Liver (tissue), 8 donors: ENCODE measurements at regions not wholly inside any gene's neighbourhood (a gene's known extent, or its start where the extent isn't known, plus 50 kb on each side); places are given as distances from the start of the nearest gene placed in this dataset.

Source experiments
- DNase-seq: peaks from one replicate; pipeline ENCODE4 v3.0.0-alpha.2; 2017; ENCODE audit warnings: low spot score
- H3K27ac ChIP-seq, 2 donors: one replicate each; pipeline ENCODE4 v1.7.0; 2013; ENCODE audit warnings: inconsistent platforms in 2 of 2, low read length in 2 of 2, control low read depth in 1 of 2, low read depth in 1 of 2, mild to moderate bottlenecking in 1 of 2
- H3K27me3 ChIP-seq, 4 donors: one replicate each; pipeline versions ENCODE4 v1.6.1 to v1.7.0; 2013; ENCODE audit warnings: low read length in 3 of 4, inconsistent platforms in 1 of 4, mild to moderate bottlenecking in 1 of 4, moderate library complexity in 1 of 4; ENCODE audit not compliant: control insufficient read depth in 4 of 4, insufficient read depth in 4 of 4
- H3K36me3 ChIP-seq, 4 donors: one replicate each; pipeline versions ENCODE4 v1.6.1 to v1.7.0; 2013; ENCODE audit warnings: low read length in 3 of 4, mild to moderate bottlenecking in 3 of 4, low read depth in 1 of 4, moderate library complexity in 1 of 4; ENCODE audit not compliant: control insufficient read depth in 4 of 4, insufficient read depth in 3 of 4
- H3K4me1 ChIP-seq, 4 donors: one replicate each; pipeline versions ENCODE4 v1.6.1 to v1.7.0; 2013; ENCODE audit warnings: low read length in 3 of 4, mild to moderate bottlenecking in 3 of 4, moderate library complexity in 1 of 4; ENCODE audit not compliant: control insufficient read depth in 4 of 4, insufficient read depth in 4 of 4
- H3K4me3 ChIP-seq, 3 donors: one replicate each; pipeline versions ENCODE4 v1.6.1 to v1.7.0; 2013; ENCODE audit warnings: low read length in 3 of 3, control low read depth in 1 of 3, low read depth in 1 of 3, mild to moderate bottlenecking in 1 of 3
- H3K9ac ChIP-seq, 2 donors: one replicate each; pipeline ENCODE4 v1.7.0; 2013; ENCODE audit warnings: low read length in 2 of 2, mild to moderate bottlenecking in 2 of 2, moderate library complexity in 2 of 2, control low read depth in 1 of 2, low read depth in 1 of 2
- H3K9me3 ChIP-seq, 4 donors: one replicate each; pipeline versions ENCODE4 v1.6.1 to v1.7.0; 2013; ENCODE audit warnings: low read length in 3 of 4; ENCODE audit not compliant: control insufficient read depth in 4 of 4
- CTCF ChIP-seq: fragments of 150-350 bp; IDR thresholded peaks from 2 replicates; pipeline ENCODE4 v1.5.1; 2017; ENCODE audit warnings: improper control_type of control experiment, low read depth, low read length; ENCODE audit not compliant: missing input control
- EGR1 ChIP-seq, 2 donors: IDR thresholded peaks; 2 replicates each; pipeline ENCODE4 v1.6.1; 2016 to 2018; ENCODE audit warnings: antibody characterized with exemption in 2 of 2, low read depth in 2 of 2
- FOXA1 ChIP-seq: IDR thresholded peaks from 2 replicates; pipeline ENCODE4 v1.6.1; 2016; ENCODE audit warnings: antibody characterized with exemption
- FOXA2 ChIP-seq: IDR thresholded peaks from 2 replicates; pipeline ENCODE4 v1.6.1; 2016; ENCODE audit warnings: antibody characterized with exemption
- GABPA ChIP-seq, 2 donors: IDR thresholded peaks in 1 of 2; conservative IDR thresholded peaks in 1 of 2; 2 replicates each; pipeline ENCODE4 v1.6.1; 2016; ENCODE audit warnings: antibody characterized with exemption in 2 of 2, mild to moderate bottlenecking in 1 of 2, moderate library complexity in 1 of 2
- HNF4A ChIP-seq, 2 donors: conservative IDR thresholded peaks; 2 replicates each; pipeline ENCODE4 v1.6.1; 2016; ENCODE audit warnings: antibody characterized with exemption in 2 of 2, mild to moderate bottlenecking in 2 of 2
- JUND ChIP-seq, 2 donors: IDR thresholded peaks; 2 replicates each; pipeline ENCODE4 v1.6.1; 2016; ENCODE audit warnings: antibody characterized with exemption in 2 of 2
- NR2F2 ChIP-seq: IDR thresholded peaks from 2 replicates; pipeline ENCODE4 v1.6.1; 2016; ENCODE audit warnings: antibody characterized with exemption
- REST ChIP-seq: IDR thresholded peaks from 2 replicates; pipeline ENCODE4 v1.6.1; 2016; ENCODE audit warnings: antibody characterized with exemption, mild to moderate bottlenecking
- RXRA ChIP-seq, 2 donors: IDR thresholded peaks; 2 replicates each; pipeline ENCODE4 v1.6.1; 2017 to 2018; ENCODE audit warnings: antibody characterized with exemption in 2 of 2, mild to moderate bottlenecking in 1 of 2
- SP1 ChIP-seq: IDR thresholded peaks from 2 replicates; pipeline ENCODE4 v1.6.1; 2018; ENCODE audit warnings: antibody characterized with exemption, mild to moderate bottlenecking
- TAF1 ChIP-seq: conservative IDR thresholded peaks from 2 replicates; pipeline ENCODE4 v1.6.1; 2016; ENCODE audit warnings: antibody characterized with exemption, mild to moderate bottlenecking
- YY1 ChIP-seq: IDR thresholded peaks from 2 replicates; pipeline ENCODE4 v1.6.1; 2016; ENCODE audit warnings: antibody characterized with exemption, mild to moderate bottlenecking
- WGBS: extraction: QIAGEN DNeasy Blood & Tissue Kit; methylation state at CpG from one replicate; pipeline ENCODE4 v1.1.7; 2013; 5-methylcytosine and 5-hydroxymethylcytosine counted together
- TF ChIP-seq, protein P1 (sequence below): IDR thresholded peaks from 2 replicates; pipeline ENCODE4 v1.6.1; 2016; ENCODE audit warnings: antibody characterized with exemption
- TF ChIP-seq, protein P2 (sequence below): IDR thresholded peaks from 2 replicates; pipeline ENCODE4 v1.6.1; 2016; ENCODE audit warnings: antibody characterized with exemption
- donor health status: healthy.
- donor health status: healthy.
- donor health status: healthy.
- donor health status: healthy.
- donor health status: healthy.

DNA sequence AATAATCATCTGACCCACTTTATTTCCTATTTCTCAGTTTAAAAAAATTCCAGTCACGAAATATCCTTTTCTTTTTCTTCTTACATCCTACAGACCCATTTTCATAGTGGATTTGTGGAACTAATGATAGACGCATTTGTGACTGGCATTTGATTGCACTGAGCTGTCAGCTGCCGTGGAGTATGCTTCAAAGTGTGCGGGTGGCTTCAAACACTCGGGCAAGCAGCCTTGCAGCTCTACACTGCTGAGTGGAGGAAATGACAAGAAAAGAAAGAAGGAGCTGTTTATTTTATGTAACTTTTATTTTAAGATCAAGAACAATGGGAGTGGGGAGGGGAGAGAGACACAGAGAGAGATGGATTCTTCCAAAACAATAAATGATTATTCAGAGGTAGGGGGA is 112.8 kb upstream of the NAP1L1 start:
- TF ChIP-seq NR2F2 = no peak
- TF ChIP-seq TAF1 = no peak
- TF ChIP-seq FOXA1 = no peak
- TF ChIP-seq FOXA2 = no peak
- TF ChIP-seq RXRA (IDR thresholded peaks at IDR 0.05) = no peak
- no peak for TF ChIP-seq EGR1 (IDR thresholded peaks at IDR 0.05; ENCODE audit: low read depth in 2 of 2)
- no peak for TF ChIP-seq HNF4A (conservative IDR thresholded peaks at IDR 0.05)
- no peak for TF ChIP-seq JUND (IDR thresholded peaks at IDR 0.05)
- 77% methylated on average over 5 of the region's 5 CpGs for WGBS
- no peak for DNase-seq
- Histone ChIP-seq H3K27me3 (no peaks in the 10 kb centered on the region), H3K27ac (no peak overlapping the region), H3K4me1 (peaks cover 0 to 5% (median 3%) of the 10 kb centered on the region in 4 donors), H3K9ac (no peak overlapping the region), H3K4me3 (no peak overlapping the region), H3K36me3 (no peaks in the 10 kb centered on the region), H3K9me3 (peaks cover 4 to 18% (median 10%) of the 10 kb centered on the region in 4 donors)

DNA sequence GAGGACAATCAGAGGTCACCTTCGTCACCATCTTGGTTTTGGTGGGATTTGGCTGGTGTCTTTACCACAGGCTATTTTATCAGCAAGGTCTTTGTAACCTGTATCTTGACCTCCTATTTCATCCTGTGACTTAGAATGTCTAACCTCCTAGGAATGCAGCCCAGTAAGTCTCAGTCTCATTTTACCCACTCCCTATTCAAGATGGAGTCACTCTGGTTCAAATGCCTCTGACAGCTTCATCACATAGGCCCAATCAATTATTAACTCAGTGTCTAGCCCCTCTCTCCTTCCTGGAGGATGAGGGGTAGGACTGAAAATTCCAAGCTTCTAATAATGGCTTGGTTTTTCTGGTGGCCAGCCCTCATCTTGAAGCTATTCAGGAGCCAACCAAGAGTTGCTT is 111.4 kb upstream of the NAP1L1 start:
- H3K36me3 ChIP-seq = no peaks in the 10 kb centered on the region
- 75% methylated on average over 1 of the region's 1 CpG for WGBS
- TF ChIP-seq TAF1 = no peak
- peaks cover 4 to 18% (median 10%) of the 10 kb centered on the region in 4 donors for H3K9me3 ChIP-seq
- no peak overlapping the region for H3K27ac ChIP-seq
- no peak for DNase-seq
- H3K9ac ChIP-seq = no peak overlapping the region
- H3K27me3 ChIP-seq = no peaks in the 10 kb centered on the region
- H3K4me1 ChIP-seq = no peaks in the 10 kb centered on the region
- H3K4me3 ChIP-seq = no peak overlapping the region

DNA sequence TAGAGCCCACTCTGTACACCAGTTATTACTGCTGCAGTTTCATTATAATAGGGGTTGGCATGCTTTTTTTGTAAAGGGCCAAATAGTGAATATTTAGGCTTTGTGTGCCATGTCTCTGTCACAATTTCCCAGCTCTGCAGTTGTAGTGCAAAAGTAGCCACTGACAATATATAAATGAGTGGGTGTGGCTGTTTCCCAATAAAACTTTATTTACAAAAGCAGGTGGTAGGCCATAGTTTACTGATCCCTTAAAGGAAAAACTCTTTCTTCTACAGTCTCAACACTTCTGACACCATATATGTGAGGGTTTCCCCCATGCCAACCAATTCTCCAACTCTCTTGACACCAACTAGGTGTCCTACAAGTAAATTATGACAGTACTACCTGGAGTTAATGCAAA is 110.2 kb upstream of the NAP1L1 start:
- Histone ChIP-seq H3K4me3 (no peak overlapping the region), H3K4me1 (no peaks in the 10 kb centered on the region), H3K36me3 (no peaks in the 10 kb centered on the region), H3K27me3 (no peaks in the 10 kb centered on the region), H3K9ac (no peak overlapping the region), H3K9me3 (peaks cover 4 to 15% (median 8%) of the 10 kb centered on the region in 4 donors), H3K27ac (no peak overlapping the region)
- no peak for DNase-seq
- TF ChIP-seq EGR1 (IDR thresholded peaks at IDR 0.05; ENCODE audit: low read depth in 2 of 2) = no peak
- TF ChIP-seq GABPA (IDR thresholded peaks at IDR 0.05 in 1 of 2, conservative IDR thresholded peaks at IDR 0.05 in 1 of 2) = no peak
- TF ChIP-seq JUND (IDR thresholded peaks at IDR 0.05) = no peak
- no peak for TF ChIP-seq FOXA2
- TF ChIP-seq SP1 = no peak
- TF ChIP-seq, protein P1, sequence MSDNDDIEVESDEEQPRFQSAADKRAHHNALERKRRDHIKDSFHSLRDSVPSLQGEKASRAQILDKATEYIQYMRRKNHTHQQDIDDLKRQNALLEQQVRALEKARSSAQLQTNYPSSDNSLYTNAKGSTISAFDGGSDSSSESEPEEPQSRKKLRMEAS = no peak
- TF ChIP-seq REST = no peak
- TF ChIP-seq RXRA (IDR thresholded peaks at IDR 0.05) = no peak
- no peak for TF ChIP-seq HNF4A (conservative IDR thresholded peaks at IDR 0.05)
- no peak for TF ChIP-seq CTCF
- TF ChIP-seq YY1 = no peak
- TF ChIP-seq, protein P2, sequence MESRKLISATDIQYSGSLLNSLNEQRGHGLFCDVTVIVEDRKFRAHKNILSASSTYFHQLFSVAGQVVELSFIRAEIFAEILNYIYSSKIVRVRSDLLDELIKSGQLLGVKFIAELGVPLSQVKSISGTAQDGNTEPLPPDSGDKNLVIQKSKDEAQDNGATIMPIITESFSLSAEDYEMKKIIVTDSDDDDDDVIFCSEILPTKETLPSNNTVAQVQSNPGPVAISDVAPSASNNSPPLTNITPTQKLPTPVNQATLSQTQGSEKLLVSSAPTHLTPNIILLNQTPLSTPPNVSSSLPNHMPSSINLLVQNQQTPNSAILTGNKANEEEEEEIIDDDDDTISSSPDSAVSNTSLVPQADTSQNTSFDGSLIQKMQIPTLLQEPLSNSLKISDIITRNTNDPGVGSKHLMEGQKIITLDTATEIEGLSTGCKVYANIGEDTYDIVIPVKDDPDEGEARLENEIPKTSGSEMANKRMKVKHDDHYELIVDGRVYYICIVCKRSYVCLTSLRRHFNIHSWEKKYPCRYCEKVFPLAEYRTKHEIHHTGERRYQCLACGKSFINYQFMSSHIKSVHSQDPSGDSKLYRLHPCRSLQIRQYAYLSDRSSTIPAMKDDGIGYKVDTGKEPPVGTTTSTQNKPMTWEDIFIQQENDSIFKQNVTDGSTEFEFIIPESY = no peak
